NCI-H1092 (cell line): ENCODE measurements at regions not wholly inside any gene's neighbourhood (a gene's known extent, or its start where the extent isn't known, plus 50 kb on each side); places are given as distances from the start of the nearest gene placed in this dataset.
"Not testable (repeated sequence)": the region's sequence is repeated elsewhere in the genome, so short reads cannot be mapped to it uniquely, and the experiment has no call there.

Source experiments
- DNase-seq: peaks from one replicate; lab custom pipeline; 2025; lab: John Stamatoyannopoulos, UW

GRCh38 chr1:38500891-38501290 is 358.7 kb downstream of the RRAGC start:
- DNase-seq = no peak

GRCh38 chr1:38500352-38500751 is 359.2 kb downstream of the RRAGC start:
- no peak for DNase-seq

DNA sequence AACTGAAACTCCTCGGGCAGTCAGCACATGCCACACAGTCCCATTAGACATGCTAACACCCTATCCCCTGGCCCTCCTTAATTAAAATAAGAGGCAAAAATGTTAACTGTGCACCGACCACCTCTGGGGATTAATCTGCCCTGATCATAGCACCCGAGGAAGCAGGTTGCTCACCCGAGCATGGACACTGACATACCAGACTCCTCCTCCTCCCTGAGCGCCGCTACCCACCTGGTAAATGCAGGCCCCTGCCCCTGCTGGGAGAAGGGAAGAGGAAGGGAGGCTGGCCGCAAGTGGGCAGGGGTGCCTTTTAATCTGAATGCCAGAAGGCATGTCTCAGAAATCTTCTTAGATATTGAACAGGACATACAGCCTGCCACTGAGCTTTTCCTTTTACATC is 360.9 kb downstream of the RRAGC start:
- no peak for DNase-seq

GRCh38 chr1:38497921-38498656 is 361.5 kb downstream of the RRAGC start:
- DNase-seq = no peak

DNA sequence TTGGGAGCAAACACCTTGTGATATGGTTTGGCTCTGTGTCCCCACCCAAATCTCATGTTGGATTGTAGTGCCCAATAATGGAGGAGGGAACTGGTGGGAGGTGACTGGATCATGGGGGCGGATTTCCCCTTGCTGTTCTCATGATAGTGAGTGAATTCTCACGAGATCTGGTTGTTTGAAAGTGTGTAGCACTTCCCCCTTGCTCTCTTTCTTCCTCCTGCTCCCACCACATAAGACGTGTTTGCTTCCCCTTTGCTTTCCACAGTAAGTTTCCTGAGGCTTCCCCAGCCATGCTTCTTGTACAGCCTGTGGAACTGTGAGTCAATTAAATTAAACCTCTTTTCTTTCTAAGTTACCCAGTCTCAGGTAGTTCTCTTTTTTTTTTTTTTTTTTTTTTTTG is 366.3 kb downstream of the RRAGC start:
- not testable (repeated sequence) for DNase-seq

DNA sequence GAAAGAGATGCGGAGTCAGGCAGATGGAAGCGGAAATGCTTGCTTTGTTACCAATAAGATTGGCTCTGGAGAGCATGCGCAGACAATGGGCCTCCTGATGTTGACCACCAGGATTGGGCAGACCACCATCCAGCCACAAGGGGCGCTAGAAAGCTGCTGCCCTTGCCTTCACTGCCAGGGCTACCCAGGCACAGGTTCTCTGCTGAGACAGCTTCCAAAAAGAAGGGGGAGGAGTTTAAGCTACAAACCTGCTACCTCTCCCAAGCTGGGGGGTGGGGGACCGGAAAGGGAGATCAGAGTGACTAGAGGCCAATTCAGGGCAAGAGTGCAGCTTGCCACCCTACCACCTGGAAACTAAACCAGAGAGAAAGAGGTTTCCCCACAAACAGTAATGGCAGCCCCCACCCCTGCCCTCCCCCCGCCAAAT is 369.7 kb downstream of the RRAGC start:
- DNase-seq = no peak

DNA sequence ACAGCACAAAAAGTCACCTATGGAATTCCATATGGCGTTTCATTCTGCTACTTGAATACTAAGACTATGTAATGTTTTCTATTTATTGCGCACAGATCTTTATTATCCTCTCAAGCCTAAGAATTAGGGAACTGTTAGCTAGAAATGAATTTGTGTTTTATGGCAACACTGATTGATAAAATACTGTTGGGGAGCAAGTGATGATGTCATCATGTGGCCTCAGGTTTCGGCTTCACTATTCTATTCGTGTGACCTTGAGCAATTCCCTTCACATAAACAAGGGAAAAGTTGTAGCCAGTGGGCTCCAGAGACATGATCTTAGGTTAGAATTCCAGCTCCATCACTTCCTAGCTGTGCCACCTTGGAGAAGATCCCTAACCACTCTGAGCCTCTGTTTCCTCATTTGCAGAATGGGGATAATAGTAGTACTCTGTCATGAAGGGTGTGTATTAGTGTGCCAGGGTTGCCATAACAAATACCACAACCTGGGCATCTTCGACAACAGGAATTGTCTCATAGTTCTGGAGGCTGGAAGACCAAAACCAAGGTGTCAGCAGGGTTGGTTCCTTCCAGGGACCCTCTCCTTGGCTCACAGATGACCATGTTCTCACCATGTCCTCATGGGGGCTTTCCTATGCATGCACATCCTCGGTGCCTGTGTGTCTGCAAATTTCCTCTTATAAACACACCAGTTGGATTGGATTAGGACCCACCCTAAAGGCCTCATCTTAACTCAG is 371.2 kb downstream of the RRAGC start:
- no peak for DNase-seq

DNA sequence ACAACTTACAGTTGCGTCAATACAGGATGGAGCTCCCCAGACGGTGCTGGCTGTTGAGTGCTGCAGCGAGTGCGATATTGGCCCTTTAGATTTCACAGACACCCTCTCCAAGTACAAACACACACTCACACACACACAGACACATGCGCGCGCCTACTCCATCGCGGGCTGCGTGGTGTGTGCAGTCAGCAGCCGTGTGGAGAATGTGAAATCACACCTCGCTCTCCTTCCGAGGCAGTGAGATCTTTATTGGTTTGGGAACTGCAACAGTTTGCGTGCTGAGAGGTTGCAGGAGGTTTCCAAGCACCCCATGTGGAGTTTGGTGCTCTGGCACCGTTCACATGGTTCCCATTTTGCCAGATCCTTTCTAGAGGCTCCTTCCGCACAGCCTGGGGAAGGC is 372.2 kb downstream of the RRAGC start:
- no peak for DNase-seq

DNA sequence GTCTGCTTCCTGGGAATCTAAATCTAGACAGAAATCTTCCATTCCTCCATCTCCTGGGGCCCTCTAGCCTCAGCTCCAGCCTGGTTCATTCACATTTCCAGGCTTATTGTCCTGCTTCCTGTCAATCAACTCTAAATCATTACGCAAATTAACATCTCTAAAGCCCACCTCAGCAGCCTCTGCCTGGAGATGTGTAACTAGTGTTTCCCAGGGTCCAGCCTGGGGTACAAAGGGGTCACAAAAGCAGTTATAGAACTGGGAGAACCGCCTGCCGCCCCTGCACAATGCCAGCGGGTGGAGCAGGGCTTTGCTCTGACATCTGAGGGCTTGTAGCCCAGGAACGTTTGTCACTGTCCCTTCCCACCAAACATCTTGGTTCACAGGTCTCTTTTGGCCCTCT is 373.5 kb downstream of the RRAGC start:
- no peak for DNase-seq

- DNase-seq = no peak
These were observed 377.4 kb downstream of the RRAGC start for GRCh38 chr1:38481871-38482826.

DNA sequence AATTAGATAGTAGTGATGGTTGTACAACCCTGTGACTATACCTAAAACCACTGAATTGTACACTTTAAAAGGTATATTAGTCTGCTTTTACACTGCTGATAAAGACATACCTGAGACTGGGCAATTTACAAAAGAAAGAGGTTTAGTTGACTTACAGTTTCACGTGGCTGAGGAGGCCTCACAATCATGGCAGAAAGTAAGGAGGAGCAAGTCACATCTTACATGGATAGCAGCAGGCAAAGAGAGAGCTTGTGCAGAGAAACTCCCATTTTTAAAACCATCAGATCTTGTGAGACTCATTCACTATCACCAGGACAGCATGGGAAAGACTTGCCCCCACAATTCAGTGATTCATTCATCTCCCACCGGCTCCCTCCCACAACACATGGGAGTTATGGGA is 379.9 kb downstream of the RRAGC start:
- not testable (repeated sequence) for DNase-seq

DNA sequence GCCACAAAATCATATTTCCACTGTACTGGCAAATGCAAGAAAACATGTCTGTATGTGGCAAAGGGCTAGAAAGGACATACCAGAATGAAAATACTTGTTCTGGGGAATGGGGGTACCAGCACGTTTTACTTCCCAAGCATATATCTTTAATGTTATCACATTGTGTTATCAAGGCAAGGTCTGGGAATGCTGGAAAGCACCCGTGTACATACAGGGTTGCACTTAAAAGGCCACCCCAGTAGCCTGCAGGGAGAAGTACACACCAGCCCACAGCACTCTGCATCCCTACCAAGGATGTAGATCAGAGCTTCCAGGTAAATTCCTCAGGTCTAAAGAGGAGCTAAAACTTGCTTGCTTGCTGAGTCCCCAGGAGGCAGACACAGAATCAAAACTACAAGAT is 381.8 kb downstream of the RRAGC start:
- DNase-seq = no peak

DNA sequence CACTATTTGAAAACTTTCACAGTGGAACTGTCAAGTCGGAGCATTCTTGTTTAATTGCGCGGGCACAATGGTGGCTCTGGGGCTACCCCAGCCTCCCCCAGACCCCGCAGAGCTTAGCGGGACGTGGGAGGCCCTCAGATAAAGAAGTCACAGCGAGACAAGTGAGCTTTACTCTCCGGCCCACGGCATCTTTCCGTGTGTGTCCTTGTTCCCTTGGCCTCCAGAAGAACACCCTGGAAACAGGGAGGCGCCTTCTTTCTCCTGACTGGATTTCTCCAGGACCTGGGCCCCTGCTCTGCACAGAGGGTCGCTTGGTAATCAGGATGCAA is 382.8 kb downstream of the RRAGC start:
- no peak for DNase-seq

DNA sequence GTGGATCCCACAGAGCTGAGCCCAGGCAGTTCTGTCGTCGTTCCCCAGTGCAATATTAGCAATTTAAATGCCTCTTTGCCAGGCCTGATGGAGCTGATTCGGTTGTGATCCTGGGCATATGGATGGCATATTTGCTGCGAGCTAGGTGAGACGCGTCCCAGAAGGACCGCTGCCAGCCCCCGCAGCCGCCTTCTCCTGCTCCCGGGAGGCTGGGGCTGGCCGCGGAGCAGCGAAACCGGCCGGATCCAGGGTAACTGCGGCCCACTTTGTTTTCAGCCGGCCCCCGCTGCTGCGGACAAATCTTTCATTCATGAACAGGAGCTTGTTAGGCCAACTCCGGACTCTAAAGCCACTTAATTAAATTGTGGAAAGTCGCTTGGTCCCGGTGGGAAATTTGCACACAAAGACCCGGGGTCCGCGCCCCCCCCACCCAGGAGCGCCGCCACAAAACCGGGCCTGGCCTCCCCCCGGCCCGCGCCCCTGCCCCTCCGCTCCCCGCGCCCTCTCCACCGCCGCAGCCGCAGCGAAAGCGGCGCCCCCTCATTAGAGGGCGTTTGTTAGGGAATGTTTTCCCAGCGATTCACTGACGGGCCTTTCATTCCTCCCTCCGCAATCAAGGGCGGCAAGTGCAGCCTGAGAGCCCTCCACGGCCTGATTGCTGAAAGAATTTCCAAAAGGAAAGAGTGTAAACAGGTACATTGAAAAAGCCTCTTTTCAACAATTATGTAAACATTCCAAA is 383.3 kb downstream of the RRAGC start:
- DNase-seq = no peak

- no peak for DNase-seq
These were observed 384.0 kb downstream of the RRAGC start for GRCh38 chr1:38475624-38476005.

- DNase-seq = no peak
These were observed 384.6 kb downstream of the RRAGC start for GRCh38 chr1:38474738-38475623.

- DNase-seq = no peak
These were observed 393.1 kb downstream of the RRAGC start for GRCh38 chr1:38466487-38466886.

- DNase-seq = no peak
These were observed 394.1 kb downstream of the RRAGC start for GRCh38 chr1:38465460-38465859.

- DNase-seq = no peak
These were observed 395.4 kb downstream of the RRAGC start for GRCh38 chr1:38464071-38464661.

- no peak for DNase-seq
These were observed 396.5 kb downstream of the RRAGC start for GRCh38 chr1:38463074-38463473.

DNA sequence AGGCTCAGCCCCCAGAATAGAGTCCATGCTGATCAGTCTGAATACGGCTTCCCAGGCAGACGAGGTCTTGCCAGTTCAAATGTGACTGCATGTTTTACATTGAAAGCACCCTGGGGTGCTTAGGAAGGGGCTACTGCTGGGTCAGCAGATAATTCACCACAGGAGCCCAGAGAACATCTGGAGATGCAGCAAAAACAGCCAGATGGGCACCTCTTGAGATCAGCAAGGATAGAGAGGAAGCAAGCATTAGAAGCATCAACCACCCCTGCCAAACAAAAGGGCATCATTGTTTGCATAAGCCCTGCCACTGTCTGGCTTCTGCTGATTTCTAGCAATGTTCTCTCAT is 403.1 kb downstream of the RRAGC start:
- DNase-seq = no peak
